ENCODE measurements at regions not wholly inside any gene's neighbourhood (a gene's known extent, or its start where the extent isn't known, plus 50 kb on each side); places are given as distances from the start of the nearest gene placed in this dataset.

- DNase-seq = no peak
Observed at GRCh38 chr11:70569996-70570692, 171.8 kb downstream of the CTTN start.

- no peak for DNase-seq
Observed at GRCh38 chr11:70570693-70571395, 172.5 kb downstream of the CTTN start.

- no peak for DNase-seq
Observed at GRCh38 chr11:70572974-70573260, 174.6 kb downstream of the CTTN start.

- no peak for DNase-seq
Observed at GRCh38 chr11:70573701-70574151, 175.4 kb downstream of the CTTN start.

GRCh38 chr11:70574725-70575347 lies 176.5 kb downstream of the CTTN start:
- DNase-seq = no peak

- no peak for DNase-seq
Observed at GRCh38 chr11:70575396-70576060, 177.2 kb downstream of the CTTN start.

- DNase-seq = no peak
Observed at GRCh38 chr11:70577258-70577603, 178.9 kb downstream of the CTTN start.

GRCh38 chr11:70577948-70578347 lies 179.6 kb downstream of the CTTN start:
- DNase-seq = no peak

GRCh38 chr11:70578371-70578770 lies 180.0 kb downstream of the CTTN start:
- DNase-seq = no peak

GRCh38 chr11:70578831-70579230 lies 180.5 kb downstream of the CTTN start:
- no peak for DNase-seq

GRCh38 chr11:70579316-70579955 lies 181.1 kb downstream of the CTTN start:
- DNase-seq = no peak

GRCh38 chr11:70580036-70580805 lies 181.9 kb downstream of the CTTN start:
- no peak for DNase-seq

GRCh38 chr11:70581991-70582885 lies 183.9 kb downstream of the CTTN start:
- DNase-seq = no peak

- DNase-seq = no peak
Observed at GRCh38 chr11:70582886-70583641, 184.7 kb downstream of the CTTN start.

GRCh38 chr11:70583781-70584218 lies 185.5 kb downstream of the CTTN start:
- no peak for DNase-seq

- no peak for DNase-seq
Observed at GRCh38 chr11:70584498-70585235, 186.3 kb downstream of the CTTN start.

GRCh38 chr11:70585236-70585545 lies 186.9 kb downstream of the CTTN start:
- DNase-seq = no peak

- DNase-seq = no peak
Observed at GRCh38 chr11:70586261-70587074, 188.1 kb downstream of the CTTN start.
